NCI-H2171 treated with DMSO at 0.1 percent for 48 hours (cell line): ENCODE measurements at regions not wholly inside any gene's neighbourhood (a gene's known extent, or its start where the extent isn't known, plus 50 kb on each side); places are given as distances from the start of the nearest gene placed in this dataset.
A peak's percentile ranks its signal among the peaks of the same experiment; 100 is the strongest.
"Not testable (repeated sequence)": the region's sequence is repeated elsewhere in the genome, so short reads cannot be mapped to it uniquely, and the experiment has no call there.

ENCODE experiments used
- DNase-seq: peaks from one replicate; lab custom pipeline; 2025; lab: John Stamatoyannopoulos, UW

DNA sequence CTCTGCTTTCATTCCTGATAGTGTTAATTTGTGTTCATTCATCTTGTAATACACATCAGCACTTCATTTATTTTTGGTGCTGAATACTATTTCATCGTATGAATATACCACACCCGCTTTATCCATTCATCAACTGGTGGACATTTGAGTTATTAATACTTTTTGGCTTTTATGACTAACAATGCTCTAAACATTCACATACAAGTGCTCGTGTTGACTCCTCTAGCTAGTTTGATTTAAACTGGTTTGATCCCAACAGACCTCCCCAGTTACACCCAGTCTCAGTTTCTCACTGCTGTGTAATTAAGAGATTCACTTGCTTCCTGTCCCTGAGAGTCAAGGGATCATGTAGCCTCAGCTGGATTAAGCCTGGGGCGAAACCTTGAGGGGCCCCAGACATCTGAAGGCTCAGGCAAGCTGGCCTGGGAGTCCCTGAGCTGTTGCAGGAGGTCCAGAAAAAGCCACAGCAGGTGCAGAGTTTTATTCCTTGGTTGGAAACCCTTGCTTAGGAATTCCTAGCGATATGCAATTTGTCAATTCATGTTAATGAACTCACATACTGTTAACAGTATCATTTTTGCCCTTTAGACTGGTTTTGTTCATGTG lies 52.8 kb upstream of the CLDN24 start:
- no peak for DNase-seq

- no peak for DNase-seq
Observed at GRCh38 chr4:183376381-183376780, 54.2 kb upstream of the CLDN24 start.

- no peak for DNase-seq
Observed at GRCh38 chr4:183377491-183377890, 55.3 kb upstream of the CLDN24 start.

- DNase-seq: not testable (repeated sequence)
Observed at GRCh38 chr4:183378347-183378746, 56.1 kb upstream of the CLDN24 start.

DNA sequence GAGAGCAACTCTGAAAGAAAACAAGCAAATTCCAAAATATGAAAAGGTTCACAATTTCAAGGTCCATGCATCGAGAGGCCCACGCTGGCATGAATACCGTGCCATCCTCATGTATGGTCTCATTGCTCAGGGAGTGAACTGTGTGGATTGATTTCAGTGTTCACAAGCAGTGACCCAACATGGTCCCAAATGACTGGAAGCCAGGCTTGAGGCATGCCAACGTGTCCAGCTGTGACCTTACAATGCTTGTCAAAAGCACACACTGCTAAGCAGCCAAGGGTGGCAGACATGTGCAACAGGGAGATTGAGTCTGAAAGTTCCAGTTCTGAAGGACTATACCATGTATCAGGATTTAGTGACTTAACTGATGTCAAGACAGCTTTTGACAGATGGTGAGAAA lies 58.7 kb upstream of the CLDN24 start:
- no peak for DNase-seq

GRCh38 chr4:183383606-183384005 lies 60.8 kb upstream of the CDKN2AIP start:
- DNase-seq: no peak

DNA sequence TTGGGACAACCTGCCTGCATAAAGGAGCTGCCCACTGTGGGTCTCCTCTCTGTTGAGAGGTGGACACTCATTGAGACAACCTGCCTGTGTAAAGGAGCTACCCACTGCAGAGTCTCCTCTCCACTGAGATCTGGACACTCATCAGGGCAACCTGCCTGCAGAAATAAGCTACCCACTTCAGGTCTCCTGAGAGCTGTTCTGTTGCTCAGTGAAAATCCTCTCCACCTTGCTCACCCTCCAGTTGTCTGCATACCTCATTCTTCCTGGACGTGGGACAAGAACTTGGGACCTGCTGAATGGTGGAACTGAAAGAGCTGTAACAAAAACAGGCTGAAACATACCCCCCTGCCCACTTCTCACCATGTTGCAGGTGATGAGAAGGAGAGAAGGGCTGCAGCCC lies 59.9 kb upstream of the CDKN2AIP start:
- DNase-seq: no peak

DNA sequence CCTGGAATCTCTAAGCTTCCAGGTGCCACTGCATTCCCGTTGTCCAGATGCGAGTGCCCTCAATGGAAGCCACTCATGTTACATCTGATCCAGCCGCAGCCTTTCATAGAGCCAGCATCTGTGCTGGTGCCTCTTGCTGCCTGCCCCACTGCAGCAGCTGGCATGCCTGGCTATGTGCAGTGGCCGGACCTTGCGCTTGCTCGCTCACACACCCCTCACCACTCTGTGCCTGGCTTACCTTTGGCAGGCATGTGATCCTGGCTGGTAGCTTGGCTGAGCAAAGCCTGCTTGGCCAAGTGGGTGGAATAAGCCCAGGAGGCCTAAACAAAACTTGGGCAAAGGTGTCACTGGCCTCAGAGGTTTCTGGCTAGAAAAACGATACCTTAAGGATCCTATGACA lies 59.5 kb upstream of the CDKN2AIP start:
- DNase-seq: no peak

DNA sequence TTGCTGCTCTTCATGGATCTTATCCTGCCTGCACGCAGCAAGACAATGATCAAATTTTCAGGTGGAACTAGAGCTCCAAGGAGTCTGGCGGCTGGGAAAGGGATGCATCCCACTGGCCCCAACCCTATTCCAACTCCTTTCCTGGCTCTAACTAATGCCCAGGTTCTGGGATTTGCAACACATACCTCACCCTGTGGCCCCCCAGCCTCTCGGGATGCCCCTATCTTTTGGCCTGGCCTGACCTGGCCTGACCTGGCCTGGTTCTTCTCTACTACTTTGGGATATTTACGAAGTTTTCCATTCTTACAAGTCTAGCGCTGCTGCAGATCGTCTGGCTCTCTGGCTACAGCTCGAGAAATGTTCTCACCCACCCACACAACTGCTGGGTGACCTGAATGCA lies 56.4 kb upstream of the CDKN2AIP start:
- DNase-seq: no peak

- DNase-seq: no peak
Observed at GRCh38 chr4:183388777-183389176, 55.7 kb upstream of the CDKN2AIP start.

DNA sequence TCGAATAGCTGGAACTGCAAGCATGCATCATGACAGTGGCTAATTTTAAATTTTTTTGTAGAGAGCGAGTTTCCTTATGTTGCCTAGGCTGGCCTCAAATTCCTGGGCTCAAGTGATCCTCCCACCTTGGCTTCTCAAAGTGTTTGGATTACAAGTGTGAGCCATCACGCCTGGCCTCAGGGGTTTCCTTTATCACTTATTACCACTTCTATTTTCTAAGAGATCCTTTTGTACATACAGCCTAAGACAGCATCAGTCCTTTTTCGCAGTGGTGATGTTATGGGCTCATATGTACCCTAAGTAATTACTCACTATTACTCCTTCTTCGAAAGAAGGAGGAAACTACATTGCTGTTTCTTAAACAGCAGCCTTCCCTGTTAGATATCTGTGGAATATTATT lies 54.1 kb upstream of the CDKN2AIP start:
- no peak for DNase-seq

DNA sequence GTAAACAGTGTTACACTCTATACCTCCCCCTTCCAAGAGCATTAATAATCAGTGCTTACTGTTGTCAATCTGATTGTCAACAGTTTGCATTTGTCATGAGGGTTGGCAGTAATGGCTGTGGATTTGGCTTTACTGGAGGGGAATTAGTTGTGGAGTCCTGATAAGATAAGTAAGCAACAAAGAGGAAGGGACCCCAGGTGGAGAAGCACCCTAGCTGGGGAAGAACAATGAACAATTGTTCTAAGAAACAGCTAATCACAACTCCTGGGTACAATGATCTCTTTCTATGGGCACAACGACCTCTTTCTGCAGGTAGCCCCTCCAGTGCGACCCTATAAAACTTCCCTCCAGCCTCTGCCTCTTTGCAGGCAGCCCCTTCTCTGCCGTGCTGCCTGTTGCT lies 53.2 kb upstream of the CDKN2AIP start:
- no peak for DNase-seq

DNA sequence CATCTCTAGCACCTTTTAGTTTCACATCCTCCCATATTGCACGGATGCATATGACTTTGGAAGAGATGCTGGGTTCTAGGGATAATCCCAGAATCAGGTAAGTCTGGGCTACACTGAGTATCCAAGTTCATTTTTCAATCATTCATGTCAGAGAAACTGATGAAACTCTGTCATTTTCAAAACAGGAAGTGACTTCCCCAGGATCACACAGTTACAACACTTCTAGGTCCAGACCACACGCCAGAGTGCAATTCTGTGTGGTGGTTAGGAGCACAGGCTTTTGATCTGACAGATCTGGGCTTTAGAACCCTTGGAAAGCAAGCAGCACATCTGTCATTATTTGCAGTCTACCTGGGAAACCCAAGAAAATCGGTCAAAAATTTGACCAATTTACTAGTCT lies 52.1 kb upstream of the CDKN2AIP start:
- DNase-seq: no peak

GRCh38 chr4:183393446-183393845 lies 51.0 kb upstream of the CDKN2AIP start:
- DNase-seq: no peak

DNA sequence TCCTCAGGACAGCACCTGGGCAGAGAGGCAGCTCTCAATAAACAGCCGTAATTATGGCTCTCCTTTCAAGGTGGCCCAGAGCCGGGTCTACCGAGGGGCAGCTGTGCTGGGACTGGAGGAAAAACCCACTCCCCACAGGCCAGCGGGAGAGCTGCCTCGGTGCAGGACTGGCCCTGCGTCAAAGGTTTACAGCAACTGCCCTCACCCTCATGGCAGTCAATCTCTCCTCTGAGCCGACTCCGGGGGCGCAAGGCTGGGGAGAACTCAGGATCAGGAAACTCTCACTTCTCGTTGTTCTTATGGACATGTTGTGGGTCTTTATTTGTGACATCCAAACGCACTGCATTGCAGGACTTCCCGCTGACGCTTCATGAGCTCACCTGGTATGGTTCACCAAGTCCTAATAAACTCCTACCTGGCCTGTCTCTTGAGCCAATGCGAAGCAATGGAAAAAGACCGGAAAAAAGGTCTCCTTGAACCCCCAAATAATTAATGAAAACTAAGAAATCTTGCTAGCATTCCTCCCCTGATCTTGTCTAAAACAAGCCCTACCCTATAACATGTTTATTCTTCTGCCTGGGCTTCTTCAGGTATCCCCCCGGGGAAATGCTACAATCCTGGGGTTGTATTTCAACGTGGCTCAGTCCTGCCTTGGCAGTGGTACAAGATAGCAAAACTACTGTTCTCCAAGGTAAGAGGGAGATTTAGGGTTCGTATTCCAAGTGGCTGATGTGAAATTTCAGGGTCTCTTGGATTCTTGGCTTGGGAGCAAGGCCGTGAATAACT lies 50.1 kb upstream of the CDKN2AIP start:
- DNase-seq: peak; percentile 30
